ENCODE measurements at regions not wholly inside any gene's neighbourhood (a gene's known extent, or its start where the extent isn't known, plus 50 kb on each side); places are given as distances from the start of the nearest gene placed in this dataset.
"Not testable (repeated sequence)": the region's sequence is repeated elsewhere in the genome, so short reads cannot be mapped to it uniquely, and the experiment has no call there.

GRCh38 chr18:26630596-26630995 is 82.2 kb upstream of the KCTD1 start:
- TF ChIP-seq POLR2A (IDR thresholded peaks at IDR 0.05) (no peak), POLR2AphosphoS5 (IDR thresholded peaks at IDR 0.05) (no peak), EP300 (IDR thresholded peaks at IDR 0.05) (no peak)
- TF ChIP-seq, protein P1, sequence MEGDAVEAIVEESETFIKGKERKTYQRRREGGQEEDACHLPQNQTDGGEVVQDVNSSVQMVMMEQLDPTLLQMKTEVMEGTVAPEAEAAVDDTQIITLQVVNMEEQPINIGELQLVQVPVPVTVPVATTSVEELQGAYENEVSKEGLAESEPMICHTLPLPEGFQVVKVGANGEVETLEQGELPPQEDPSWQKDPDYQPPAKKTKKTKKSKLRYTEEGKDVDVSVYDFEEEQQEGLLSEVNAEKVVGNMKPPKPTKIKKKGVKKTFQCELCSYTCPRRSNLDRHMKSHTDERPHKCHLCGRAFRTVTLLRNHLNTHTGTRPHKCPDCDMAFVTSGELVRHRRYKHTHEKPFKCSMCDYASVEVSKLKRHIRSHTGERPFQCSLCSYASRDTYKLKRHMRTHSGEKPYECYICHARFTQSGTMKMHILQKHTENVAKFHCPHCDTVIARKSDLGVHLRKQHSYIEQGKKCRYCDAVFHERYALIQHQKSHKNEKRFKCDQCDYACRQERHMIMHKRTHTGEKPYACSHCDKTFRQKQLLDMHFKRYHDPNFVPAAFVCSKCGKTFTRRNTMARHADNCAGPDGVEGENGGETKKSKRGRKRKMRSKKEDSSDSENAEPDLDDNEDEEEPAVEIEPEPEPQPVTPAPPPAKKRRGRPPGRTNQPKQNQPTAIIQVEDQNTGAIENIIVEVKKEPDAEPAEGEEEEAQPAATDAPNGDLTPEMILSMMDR (IDR thresholded peaks at IDR 0.05) = no peak
- DNase-seq (ENCODE audit: low spot score in 2 of 2) = no peak
- Histone ChIP-seq H3K4me1 (peaks cover 3% of the 10 kb centered on the region), H3K4me3 (no peak overlapping the region), H3K36me3 (no peaks in the 10 kb centered on the region), H3K27ac (no peak overlapping the region), H3K27me3 (no peaks in the 10 kb centered on the region), H3K9me3 (no peaks in the 10 kb centered on the region)
- whole genome bisulfite sequencing = 89% methylated on average over 4 of the region's 4 CpGs

DNA sequence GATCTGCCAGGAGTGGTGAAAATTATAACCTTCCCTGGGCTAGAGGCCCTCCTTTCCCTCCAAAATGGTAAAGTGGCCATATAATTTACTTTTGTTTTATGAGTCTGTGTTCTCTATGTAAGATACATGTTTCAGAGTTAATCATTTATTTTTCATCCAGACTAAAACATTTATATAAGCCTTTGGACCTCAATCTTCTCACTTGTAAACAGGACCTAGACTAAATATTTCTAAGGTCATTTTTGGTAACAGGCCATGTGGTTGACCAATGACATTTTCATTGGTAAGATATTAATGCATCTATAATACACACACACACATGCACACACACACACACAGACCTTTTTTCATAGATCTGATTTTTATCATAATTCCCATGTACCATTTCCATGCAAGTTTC is 79.7 kb upstream of the KCTD1 start:
- TF ChIP-seq EP300 (IDR thresholded peaks at IDR 0.05) (no peak), POLR2A (IDR thresholded peaks at IDR 0.05) (no peak), POLR2AphosphoS5 (IDR thresholded peaks at IDR 0.05) (no peak)
- TF ChIP-seq, protein P1 (IDR thresholded peaks at IDR 0.05) = no peak
- Histone ChIP-seq H3K9me3 (no peaks in the 10 kb centered on the region), H3K27me3 (no peaks in the 10 kb centered on the region), H3K36me3 (no peaks in the 10 kb centered on the region), H3K4me3 (no peak overlapping the region), H3K27ac (no peak overlapping the region), H3K4me1 (no peaks in the 10 kb centered on the region)
- no peak for DNase-seq (ENCODE audit: low spot score in 2 of 2)

- Histone ChIP-seq H3K4me1 (no peaks in the 10 kb centered on the region), H3K4me3 (no peak overlapping the region), H3K9me3 (no peaks in the 10 kb centered on the region), H3K27ac (no peak overlapping the region), H3K36me3 (no peaks in the 10 kb centered on the region), H3K27me3 (no peaks in the 10 kb centered on the region)
- no peak for TF ChIP-seq EP300 (IDR thresholded peaks at IDR 0.05)
- TF ChIP-seq, protein P1 (IDR thresholded peaks at IDR 0.05) = no peak
- TF ChIP-seq POLR2A (IDR thresholded peaks at IDR 0.05) = no peak
- no peak for TF ChIP-seq POLR2AphosphoS5 (IDR thresholded peaks at IDR 0.05)
- WGBS = 86% methylated on average over 2 of the region's 4 CpGs
- no peak for DNase-seq (ENCODE audit: low spot score in 2 of 2)
Observed at GRCh38 chr18:26624443-26624842, 76.1 kb upstream of the KCTD1 start.

DNA sequence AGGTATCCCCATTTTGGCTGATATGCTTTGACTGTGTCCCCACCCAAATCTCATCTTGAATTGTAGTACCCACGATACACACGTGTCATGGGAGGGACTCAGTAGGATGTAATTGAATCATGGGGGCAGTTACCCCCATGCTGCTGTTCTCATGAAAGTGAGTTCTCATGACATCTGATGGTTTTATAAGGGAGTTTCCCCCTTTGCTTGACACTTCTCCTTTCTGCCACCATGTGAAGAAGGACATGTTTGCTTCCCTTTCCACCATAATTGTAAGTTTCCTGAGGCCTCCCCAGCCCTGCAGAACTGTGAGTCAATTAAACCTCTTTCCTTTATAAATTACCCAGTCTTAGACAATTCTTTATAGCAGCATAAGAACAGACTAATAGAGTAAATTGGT is 75.0 kb upstream of the KCTD1 start:
- H3K9me3 ChIP-seq; H3K4me1 ChIP-seq; H3K36me3 ChIP-seq; DNase-seq (ENCODE audit: low spot score in 2 of 2); H3K27me3 ChIP-seq; H3K27ac ChIP-seq; H3K4me3 ChIP-seq: not testable (repeated sequence)
- 100% methylated on average over 2 of the region's 2 CpGs for WGBS

- TF ChIP-seq EP300 (IDR thresholded peaks at IDR 0.05) = no peak
- TF ChIP-seq, protein P1 (IDR thresholded peaks at IDR 0.05) = peak; percentile 2 to 51
- no peak overlapping the region for H3K27ac ChIP-seq
- WGBS = 48% methylated on average over 22 of the region's 22 CpGs
- H3K9me3 ChIP-seq = no peaks in the 10 kb centered on the region
- peak overlapping the region; percentile 12 for H3K4me3 ChIP-seq
- no peaks in the 10 kb centered on the region for H3K27me3 ChIP-seq
- DNase-seq (ENCODE audit: low spot score in 2 of 2) = no peak
- no peaks in the 10 kb centered on the region for H3K36me3 ChIP-seq
- no peaks in the 10 kb centered on the region for H3K4me1 ChIP-seq
Observed at GRCh38 chr18:26621161-26622026, 73.0 kb upstream of the KCTD1 start.

GRCh38 chr18:26619350-26619749 is 71.0 kb upstream of the KCTD1 start:
- H3K4me1 ChIP-seq = no peaks in the 10 kb centered on the region
- H3K4me3 ChIP-seq = no peak overlapping the region
- WGBS = 80% methylated on average over 6 of the region's 6 CpGs
- no peak overlapping the region for H3K27ac ChIP-seq
- H3K27me3 ChIP-seq = no peaks in the 10 kb centered on the region
- DNase-seq (ENCODE audit: low spot score in 2 of 2) = no peak
- TF ChIP-seq POLR2AphosphoS5 (IDR thresholded peaks at IDR 0.05) = no peak
- no peak for TF ChIP-seq POLR2A (IDR thresholded peaks at IDR 0.05)
- TF ChIP-seq EP300 (IDR thresholded peaks at IDR 0.05) = no peak
- TF ChIP-seq, protein P1 (IDR thresholded peaks at IDR 0.05) = no peak
- no peaks in the 10 kb centered on the region for H3K36me3 ChIP-seq
- H3K9me3 ChIP-seq = no peaks in the 10 kb centered on the region
